GM19395 (cell line): ENCODE measurements at regions not wholly inside any gene's neighbourhood (a gene's known extent, or its start where the extent isn't known, plus 50 kb on each side); places are given as distances from the start of the nearest gene placed in this dataset.
A peak's percentile ranks its signal among the peaks of the same experiment; 100 is the strongest.
"Not testable (repeated sequence)": the region's sequence is repeated elsewhere in the genome, so short reads cannot be mapped to it uniquely, and the experiment has no call there.

Source experiments
- ATAC-seq: cut with Tn5 transposase; IDR thresholded peaks from one replicate; pipeline ENCODE4 v1.9.1; 2021; ENCODE audit warnings: mild to moderate bottlenecking, moderate library complexity; ENCODE audit not compliant: unreplicated experiment

DNA sequence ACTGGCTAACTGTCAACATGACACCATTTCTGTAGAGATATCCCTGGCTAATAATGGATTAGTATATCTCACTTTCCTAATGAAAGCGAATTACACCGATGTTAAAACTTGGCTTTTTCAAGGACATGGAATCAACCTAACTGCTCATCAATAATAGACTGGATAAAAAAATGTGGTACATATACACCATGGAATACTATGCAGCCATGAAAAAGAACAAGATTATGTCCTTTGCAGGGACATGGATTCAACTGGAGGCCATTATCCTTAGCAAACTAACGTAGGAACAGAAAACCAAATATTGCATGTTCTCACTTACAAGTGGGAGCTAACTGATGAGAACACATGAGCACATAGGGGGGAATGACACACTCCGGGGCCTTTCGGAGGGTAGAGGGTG, 62.6 kb downstream of the ZIC1 start:
- ATAC-seq = no peak

DNA sequence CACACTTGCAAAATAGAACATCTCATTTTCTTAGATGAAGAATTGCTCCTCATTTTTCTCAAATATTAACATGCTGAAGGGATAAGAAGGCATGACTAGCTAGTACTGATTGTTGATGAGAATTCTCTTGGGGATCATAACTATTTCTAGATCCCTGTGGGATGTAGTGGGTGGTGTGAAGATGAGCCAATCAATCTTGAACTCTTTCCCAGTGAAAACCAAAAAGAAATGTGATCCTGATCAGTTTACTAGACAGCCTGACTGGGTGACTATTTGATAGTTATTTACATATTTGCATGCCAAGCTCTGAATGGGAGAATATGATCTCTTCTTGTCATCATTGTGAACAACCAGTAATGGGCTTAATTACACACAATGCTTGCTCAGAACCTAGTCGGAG, 63.7 kb downstream of the ZIC1 start:
- no peak for ATAC-seq

DNA sequence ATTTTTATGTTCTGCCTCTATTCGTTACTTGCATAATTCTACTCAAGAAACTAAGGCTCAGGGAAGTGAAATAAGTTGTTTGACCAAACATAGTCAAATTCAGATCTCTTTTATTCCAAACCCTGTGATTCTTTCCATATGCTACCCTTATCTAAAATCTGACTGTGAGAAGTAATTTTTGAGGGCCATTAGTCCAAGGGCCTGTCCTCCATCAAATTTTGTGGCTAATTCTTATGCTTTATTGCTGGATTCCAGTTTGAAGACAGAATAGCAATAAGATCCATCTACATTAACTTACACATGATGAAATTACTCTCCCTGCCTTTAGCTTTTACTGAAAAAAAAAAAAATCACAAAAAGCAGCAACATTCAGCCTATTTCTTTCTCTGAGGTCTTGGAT, 74.0 kb downstream of the ZIC1 start:
- no peak for ATAC-seq

DNA sequence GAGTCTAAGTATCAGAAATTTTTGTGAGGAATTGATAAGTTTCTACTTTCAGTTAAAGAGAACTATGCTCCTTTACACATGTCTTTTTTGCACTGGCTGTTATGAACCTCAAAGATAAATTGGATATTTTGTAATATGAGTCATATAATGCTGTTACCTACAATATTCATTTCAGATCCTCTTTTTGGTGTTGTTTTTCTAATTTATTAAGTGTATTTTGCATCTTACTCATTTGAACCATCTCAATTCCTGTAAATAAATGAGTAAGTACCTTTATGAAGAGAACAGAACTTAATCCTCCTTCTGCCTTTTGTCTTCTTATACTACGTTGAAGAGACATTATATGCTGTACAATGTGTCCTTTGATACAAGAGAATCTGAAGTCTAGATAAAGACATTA, 74.4 kb downstream of the ZIC1 start:
- ATAC-seq = peak; percentile 68

DNA sequence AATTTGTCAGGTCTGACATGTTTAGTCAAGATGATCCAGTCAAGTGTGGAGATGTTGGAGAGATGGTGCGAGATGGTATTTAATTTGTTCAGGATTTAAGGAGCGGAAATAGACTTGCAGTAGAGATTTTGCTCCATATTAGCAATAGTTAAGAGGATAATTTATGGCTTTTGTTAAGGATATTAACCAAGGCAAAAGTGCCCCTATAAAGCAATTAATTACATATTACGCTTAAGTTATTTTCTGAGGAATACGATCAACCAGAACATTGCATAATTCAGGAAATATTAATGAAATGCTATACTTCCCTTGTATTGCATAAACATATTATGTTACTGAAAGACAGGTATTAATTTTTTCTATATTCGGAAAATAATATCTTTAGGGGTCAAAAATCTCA, 83.9 kb downstream of the ZIC1 start:
- no peak for ATAC-seq

DNA sequence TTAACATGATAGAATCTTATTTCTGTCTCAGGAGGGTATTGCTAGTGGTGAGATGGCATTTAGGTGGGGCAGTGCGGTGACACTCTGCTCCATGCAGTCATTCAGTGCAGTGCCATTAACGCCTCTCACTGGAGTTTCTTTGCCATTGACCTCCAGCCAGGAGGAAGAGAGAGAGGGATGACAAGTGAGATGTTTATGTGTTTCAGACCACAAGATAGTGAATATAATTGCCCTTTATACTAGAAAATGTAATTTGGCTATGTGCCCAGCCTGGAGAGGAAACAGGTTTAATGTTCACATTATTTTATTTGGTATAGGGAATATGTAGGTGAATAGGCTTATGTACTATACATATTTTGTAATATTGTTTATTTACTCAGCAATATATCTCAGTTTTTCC, 84.5 kb downstream of the ZIC1 start:
- no peak for ATAC-seq

DNA sequence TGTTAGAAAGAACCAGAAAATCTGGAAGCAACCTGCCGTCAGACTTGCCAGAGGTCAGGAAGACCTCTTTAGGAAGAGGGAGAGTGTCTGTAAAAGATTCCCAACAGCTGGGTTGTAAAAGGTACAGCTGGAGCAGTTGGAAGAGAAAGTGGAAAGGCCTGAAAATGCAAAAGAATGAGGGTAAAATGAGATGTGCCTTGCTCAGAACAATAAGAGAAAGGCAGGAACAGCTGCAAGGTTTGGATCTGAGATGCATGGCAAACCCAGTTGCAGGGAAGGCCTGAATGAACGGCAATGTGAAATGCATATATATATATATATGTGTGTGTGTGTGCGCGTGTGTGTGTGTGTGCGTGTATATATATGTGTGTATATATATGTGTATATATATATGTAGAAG, 88.1 kb downstream of the ZIC1 start:
- no peak for ATAC-seq

DNA sequence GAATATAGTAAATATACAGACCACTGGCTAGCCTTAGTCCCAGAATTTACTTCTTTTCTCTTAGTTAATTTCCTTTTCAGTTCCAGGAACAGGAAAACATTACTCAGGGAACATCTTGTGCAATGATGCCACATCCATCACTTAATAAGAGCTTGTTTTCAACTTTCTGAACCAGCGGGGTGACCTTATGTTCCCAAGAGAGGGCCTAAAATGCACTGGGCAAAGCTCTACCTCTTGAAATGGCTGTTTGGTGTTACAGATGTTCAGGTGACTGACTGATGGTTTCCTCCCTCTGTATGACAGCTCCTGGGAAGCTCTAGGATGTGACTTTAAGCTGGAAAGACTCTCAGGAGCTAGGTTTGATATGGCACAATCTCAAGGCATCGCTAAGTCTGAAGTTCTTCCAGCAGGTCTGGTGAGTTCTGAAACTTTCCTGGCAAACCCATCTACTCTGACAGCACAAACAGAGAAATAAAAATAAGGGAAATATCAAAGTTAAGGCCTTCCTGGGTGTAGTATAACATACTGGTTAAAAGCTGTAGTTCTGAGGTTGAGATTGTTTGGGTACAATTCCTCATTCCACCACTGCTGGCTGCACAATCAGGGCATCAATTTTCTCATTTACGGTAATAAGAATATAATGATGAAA, 98.6 kb downstream of the ZIC1 start:
- no peak for ATAC-seq

DNA sequence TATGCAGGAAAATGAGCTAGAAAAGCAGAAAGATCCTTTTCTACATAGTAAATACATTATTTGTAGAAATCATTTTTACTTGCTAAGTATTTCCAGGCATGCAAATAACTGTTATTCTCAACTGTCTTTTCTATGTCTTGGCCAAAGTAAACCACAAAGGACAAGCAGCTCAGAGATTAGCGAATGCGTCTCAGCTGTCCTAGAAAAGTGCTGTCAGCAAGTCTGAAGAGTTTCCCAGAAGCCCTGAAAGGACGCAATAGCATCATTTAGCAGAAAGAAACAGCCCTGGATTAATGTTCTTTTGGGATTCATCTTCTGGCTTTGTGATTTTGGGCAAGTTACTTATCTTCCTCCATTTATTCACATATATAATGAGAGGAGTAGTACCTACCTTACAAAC, 100.3 kb downstream of the ZIC1 start:
- ATAC-seq = no peak

DNA sequence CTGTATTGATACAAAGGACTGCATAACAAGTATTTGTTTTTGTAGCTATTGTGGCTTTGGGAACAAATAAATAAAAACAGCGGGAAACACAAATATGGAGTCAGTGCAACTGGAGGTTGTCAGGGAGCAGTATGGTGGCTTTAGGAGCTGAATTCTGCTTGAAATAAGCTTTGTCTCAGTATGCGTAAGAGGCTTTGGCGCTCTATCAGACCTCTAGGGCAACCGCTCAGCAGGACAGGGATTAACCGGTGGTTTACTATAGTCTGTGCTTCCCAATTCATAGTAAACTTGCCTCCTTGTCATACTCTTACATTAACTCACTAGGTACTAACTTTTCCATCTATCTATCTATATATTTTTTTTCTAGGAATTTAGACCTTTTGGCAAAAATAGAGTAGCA, 104.6 kb downstream of the ZIC1 start:
- ATAC-seq = no peak

DNA sequence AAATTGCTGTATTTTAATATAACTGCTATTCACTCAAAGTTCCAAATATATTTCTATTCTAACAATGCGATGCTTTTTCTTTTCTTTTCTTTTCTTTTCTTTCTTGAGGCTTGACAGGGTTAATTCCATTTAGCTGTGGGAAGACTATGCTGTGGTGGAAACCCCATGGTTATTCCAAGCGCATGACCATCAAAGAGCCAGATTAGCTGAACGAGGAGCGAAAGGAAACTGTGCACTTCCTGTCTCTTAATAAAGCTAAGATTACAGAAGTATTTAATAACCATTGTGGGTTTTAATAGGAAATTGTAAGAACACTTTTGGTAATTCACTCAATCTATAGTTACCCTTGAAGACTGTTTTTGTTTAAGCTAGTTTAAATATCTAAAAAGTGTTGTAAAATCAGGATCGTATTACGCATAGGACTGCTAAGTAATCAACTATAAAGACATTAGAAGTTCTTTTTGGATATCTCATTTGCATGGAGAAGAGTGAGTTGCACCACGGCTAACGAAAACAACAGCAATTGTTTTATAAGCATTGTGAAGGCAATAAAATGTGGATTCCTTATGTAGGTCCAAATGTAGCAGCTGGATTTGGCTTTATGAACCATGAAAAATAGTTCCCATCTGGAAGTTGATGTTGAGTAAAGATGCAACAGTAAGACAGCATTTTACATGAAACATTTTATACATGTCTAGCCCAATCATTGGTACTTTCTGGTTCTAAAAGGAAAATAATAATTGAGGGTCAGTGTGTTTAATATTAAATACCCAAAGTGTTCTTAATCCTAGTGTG, 105.4 kb downstream of the ZIC1 start:
- no peak for ATAC-seq

DNA sequence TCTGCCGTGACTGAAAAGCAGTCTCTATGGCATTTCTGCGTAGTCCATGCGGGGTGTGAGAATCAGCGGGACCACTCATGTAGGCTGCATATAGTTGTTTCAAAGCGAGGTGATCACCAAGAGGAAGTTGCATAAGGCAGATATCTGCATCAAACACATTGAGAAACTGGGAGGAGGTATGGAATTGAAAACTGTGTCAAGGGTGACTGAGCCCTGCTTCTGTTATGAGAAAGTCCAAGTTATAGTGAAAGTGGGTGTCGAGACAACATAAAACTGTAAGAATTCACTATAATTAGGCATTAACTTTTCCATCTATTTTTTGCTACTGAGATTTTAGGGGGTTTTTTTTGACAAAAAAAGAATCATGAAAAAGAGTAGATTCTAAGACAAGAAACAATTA, 109.3 kb downstream of the ZIC1 start:
- no peak for ATAC-seq

DNA sequence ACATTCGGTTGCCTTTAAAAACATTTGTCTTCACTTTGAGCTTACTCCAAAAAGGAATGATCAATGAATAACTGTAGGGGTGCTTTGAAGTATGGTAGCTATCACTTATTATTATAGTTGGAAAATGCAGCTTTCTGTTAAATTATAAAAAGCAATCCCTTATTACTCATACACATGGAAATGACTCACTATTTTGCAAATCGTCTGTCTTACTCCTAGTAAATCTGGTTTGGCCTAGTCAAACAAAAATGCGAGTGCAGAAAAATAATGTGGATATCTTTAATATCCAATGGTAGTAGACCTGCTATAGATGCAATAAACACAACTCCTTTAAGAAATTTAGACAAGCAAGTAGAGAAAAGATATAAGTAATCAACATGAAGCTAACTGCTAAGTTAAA, 112.5 kb downstream of the ZIC1 start:
- no peak for ATAC-seq

DNA sequence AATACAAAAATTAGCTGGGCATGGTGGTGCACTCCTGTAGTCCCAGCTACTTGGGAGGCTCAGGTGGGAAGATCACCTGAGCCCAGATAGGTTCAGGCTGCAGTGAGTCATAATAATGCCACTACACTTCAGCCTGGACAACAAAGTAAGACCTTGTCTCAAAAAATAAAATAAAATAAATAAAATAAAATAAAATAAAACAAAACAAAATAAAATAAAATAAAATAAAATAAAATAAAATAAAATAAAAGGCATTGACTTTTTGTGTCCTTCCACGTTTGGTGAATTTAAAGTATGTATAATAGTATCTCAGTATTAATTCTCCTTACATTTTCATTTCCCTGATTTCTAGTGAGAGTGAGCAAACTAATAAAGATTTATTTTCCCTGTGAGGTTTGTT, 113.6 kb downstream of the ZIC1 start:
- ATAC-seq = not testable (repeated sequence)

DNA sequence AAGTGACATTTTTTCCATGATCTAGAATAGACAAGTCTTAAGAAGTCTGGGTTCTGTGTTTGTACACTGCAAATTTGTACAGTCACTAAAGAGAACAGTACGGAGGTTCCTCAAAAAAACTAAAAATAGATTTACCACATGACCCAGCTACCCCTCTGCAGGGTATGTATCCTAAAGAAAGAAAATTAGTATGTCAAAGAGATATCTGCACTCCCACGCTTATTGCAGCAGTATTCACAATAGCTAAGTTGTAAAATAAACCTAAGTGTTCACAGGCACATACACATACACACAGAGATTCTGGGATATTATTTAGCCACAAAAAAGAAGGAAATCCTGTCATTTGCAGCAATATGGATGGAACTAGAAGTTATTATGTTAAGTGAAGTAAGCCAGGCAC, 120.4 kb downstream of the ZIC1 start:
- no peak for ATAC-seq

DNA sequence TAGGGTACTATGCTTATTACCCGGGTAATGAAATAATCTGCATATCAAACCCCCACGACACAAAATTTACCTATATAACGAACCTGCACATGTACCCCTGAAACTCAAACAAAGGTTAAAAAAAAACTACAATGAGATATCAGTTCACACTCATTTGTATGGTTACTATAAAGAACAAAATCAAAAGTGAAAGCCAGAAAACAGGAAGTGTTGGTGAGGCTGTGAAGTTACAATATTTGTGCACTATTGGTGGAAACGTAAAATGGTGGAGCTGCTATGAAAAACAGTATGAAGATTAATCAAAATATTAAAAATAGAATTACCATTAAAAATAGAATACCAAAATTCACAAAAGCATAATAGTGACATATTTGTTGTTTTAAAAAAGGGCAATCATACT, 128.9 kb downstream of the ZIC1 start:
- no peak for ATAC-seq

DNA sequence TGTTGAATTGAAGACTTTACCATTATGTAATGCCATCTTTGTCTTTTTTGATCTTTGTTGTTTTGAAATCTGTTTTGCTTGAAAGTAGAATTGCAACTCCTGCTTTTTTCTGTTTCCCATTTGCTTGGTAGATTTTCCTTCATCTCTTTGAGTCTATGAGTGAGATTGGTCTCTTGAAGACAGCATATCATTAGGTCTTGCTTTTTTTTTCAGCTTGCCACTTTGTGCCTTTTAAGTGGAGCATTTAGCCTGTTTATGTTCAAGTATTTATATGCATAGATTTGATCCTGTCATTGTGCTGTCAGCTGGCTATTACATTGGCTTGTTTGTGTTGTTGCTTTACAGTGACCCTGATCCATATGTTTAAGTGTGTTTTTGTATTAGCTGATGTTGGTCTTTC, 131.8 kb downstream of the ZIC1 start:
- ATAC-seq = no peak

DNA sequence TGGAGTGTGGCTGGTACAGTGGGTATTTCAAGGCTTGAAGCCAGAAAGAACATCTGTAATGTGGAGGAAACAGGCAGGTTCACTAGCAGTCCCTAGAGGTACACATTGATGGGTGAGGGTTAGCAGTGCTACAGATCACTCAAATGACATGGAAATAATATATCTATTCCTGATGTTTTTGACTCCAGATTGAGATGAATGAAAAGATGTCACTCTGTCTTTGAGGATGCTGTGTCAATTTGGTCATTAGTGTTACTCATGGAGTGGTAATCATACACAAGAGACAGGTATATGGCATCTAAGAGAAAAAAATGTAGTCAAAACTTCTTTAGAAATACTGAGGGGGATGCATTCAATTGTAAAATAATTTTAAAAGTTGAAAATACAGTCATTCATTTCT, 135.1 kb downstream of the ZIC1 start:
- no peak for ATAC-seq

DNA sequence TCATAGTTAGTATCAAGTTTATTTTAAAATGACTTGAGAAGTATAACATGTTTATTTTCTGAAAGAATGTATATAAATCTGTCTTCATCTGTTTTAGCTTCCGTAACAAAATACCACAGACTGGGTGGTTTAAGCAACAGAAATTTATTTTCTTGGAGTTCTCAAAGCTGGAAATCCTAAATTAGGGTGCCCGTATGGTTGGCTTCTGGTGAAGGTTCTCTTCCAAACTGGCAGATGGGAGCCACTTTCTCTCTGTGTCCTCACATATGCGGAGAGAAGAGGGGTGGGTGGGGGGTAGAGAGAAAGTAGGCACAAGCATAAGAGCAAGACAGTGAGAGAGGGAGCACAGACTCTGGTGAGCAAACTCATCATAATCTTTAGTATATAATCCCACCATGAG, 142.3 kb downstream of the ZIC1 start:
- ATAC-seq = no peak

DNA sequence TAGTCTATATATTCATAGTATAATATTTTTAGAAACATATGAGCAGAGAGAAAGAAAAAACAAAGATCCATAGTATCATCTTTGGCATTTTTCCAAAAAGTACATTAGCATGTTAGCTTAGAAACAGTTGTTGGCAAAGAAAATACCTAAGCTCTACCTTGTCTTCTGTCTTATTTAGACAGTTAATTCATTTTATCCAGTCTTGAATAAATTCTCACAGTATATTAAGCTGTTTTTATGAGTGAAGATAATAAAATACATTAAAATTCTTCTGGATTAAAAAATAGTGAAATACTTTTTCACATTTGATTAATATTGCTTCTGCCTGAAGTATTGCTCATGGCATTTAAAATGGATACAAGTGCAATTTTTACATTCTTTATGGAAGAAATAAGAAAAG, 145.2 kb downstream of the ZIC1 start:
- no peak for ATAC-seq

DNA sequence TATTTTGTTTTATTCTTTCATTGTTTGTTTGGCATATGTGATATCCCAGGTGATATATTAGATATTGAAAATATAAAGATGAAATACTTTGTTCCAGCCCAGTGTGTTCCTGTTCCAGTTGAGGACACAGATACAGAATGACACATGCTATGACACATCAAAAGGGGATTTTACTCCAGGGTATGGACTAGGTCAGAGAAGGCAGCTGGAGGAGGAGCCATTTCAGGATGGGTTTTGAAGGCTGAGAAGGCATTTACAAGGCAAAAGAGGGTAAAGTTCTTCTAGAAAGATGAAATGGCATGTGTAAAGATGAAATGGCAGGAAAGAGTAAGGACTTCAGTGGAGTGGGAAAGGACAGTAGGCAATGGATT, 163.8 kb downstream of the ZIC1 start:
- ATAC-seq = no peak

DNA sequence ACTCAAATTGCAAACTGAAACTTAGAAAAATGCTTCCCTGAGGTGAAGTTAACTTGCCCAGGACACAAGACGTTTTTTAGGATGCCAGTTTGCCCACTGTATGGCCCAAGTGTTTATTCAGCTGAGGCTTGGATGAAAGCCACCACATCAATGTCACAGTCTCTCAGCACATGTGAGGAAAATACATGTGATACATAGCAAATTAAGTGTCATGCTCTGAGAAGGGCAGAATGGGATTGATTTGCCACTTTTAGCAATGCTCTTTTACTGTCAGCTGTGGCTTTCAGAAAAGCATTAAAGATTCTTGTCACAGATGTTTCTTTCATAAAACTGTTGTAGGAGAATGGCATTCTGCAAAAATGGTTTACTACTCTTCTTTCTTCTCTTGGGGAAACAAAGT, 165.5 kb downstream of the ZIC1 start:
- no peak for ATAC-seq

DNA sequence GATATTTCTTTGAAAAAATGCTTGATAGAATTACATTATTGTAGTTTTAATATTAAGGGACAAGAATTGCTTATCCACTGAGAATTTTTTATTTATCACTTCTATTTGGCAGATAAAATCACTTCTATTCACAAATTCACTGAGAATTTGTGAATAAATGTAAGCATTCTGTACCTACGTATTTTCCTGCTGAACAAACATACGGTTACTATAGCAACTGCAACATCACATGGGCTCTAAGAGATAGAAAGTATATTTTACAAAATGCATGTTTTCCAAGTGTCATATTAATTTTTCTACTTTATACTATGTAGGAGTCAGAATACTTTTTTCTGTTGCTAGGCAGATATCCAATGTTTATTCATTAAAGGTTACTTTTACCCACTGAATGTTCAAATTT, 166.2 kb downstream of the ZIC1 start:
- ATAC-seq = no peak
